Lower lobe of right lung (tissue), 2 donors: ENCODE measurements at regions not wholly inside any gene's neighbourhood (a gene's known extent, or its start where the extent isn't known, plus 50 kb on each side); places are given as distances from the start of the nearest gene placed in this dataset.

Experiments
- ATAC-seq, 2 donors: fragments of 200-7000 bp; cut with Tn5 transposase; one replicate each; pipeline ENCODE4 v1.9.1; 2020 to 2022; ENCODE audit warnings: mild to moderate bottlenecking in 2 of 2, moderate library complexity in 2 of 2
- DNase-seq: peaks from one replicate; pipeline ENCODE4 v3.0.0-alpha.2; 2020
- H3K27ac ChIP-seq: fragments of 200-600 bp; one replicate; pipeline ENCODE4 v1.8.0; 2022
- H3K27me3 ChIP-seq: fragments of 200-600 bp; one replicate; pipeline ENCODE4 v1.8.0; 2022; ENCODE audit warnings: low read depth
- H3K36me3 ChIP-seq: fragments of 200-600 bp; one replicate; pipeline ENCODE4 v1.8.0; 2022; ENCODE audit warnings: mild to moderate bottlenecking
- H3K4me1 ChIP-seq: fragments of 200-600 bp; one replicate; pipeline ENCODE4 v1.8.0; 2022
- H3K4me3 ChIP-seq: fragments of 200-600 bp; one replicate; pipeline ENCODE4 v1.8.0; 2022; ENCODE audit warnings: mild to moderate bottlenecking
- H3K9me3 ChIP-seq: fragments of 200-600 bp; one replicate; pipeline ENCODE4 v1.8.0; 2022
- CTCF ChIP-seq: fragments of 200-600 bp; IDR thresholded peaks from one replicate; pipeline ENCODE4 v1.8.0; 2022; ENCODE audit warnings: antibody characterized with exemption, mild to moderate bottlenecking
- intact Hi-C: fragments of 100-400 bp; cut with DNase I; formaldehyde crosslinking; loops from one replicate; pipeline ENCODE4 v1.11.0; 2022
- donor health status: DM: no; HTN: yes; CAD: no; lungs with severe emphysema.

- H3K27me3 ChIP-seq: no peaks in the 10 kb centered on the region
- DNase-seq (no peak), ATAC-seq (no peak)
- intact Hi-C loops: no loop called here
- H3K9me3 ChIP-seq: no peaks in the 10 kb centered on the region
- TF ChIP-seq CTCF: no peak
- H3K4me3 ChIP-seq: no peak overlapping the region
- H3K27ac ChIP-seq: no peak overlapping the region
- no peaks in the 10 kb centered on the region for H3K36me3 ChIP-seq
- H3K4me1 ChIP-seq: no peaks in the 10 kb centered on the region
Observed at GRCh38 chr10:111885046-111885445, 298.5 kb downstream of the GPAM start.

GRCh38 chr10:111885919-111886318, 297.6 kb downstream of the GPAM start:
- Histone ChIP-seq H3K9me3 (no peaks in the 10 kb centered on the region), H3K27me3 (no peaks in the 10 kb centered on the region), H3K36me3 (no peaks in the 10 kb centered on the region), H3K4me3 (no peak overlapping the region), H3K4me1 (no peaks in the 10 kb centered on the region), H3K27ac (no peak overlapping the region)
- TF ChIP-seq CTCF: no peak
- ATAC-seq (no peak), DNase-seq (no peak)
- intact Hi-C loops: no loop called here

GRCh38 chr10:111887266-111887665, 296.3 kb downstream of the GPAM start:
- TF ChIP-seq CTCF: no peak
- no peak overlapping the region for H3K27ac ChIP-seq
- H3K27me3 ChIP-seq: no peaks in the 10 kb centered on the region
- no peaks in the 10 kb centered on the region for H3K4me1 ChIP-seq
- intact Hi-C loops: no loop called here
- no peak for ATAC-seq
- H3K36me3 ChIP-seq: no peaks in the 10 kb centered on the region
- DNase-seq: no peak
- H3K9me3 ChIP-seq: no peaks in the 10 kb centered on the region
- no peak overlapping the region for H3K4me3 ChIP-seq

- Histone ChIP-seq H3K27ac (no peak overlapping the region), H3K4me3 (no peak overlapping the region), H3K9me3 (no peaks in the 10 kb centered on the region), H3K27me3 (no peaks in the 10 kb centered on the region), H3K36me3 (no peaks in the 10 kb centered on the region), H3K4me1 (no peaks in the 10 kb centered on the region)
- DNase-seq (no peak), ATAC-seq (no peak)
- TF ChIP-seq CTCF: no peak
- intact Hi-C loops: no loop called here
Observed at GRCh38 chr10:111890046-111890445, 293.5 kb downstream of the GPAM start.

- no peak for ATAC-seq
Observed at GRCh38 chr10:111916011-111916410, 267.6 kb downstream of the GPAM start.

More at GRCh38 chr10:111916011-111916410, 267.6 kb downstream of the GPAM start:
- no peak overlapping the region for H3K4me3 ChIP-seq
- H3K4me1 ChIP-seq: no peaks in the 10 kb centered on the region
- DNase-seq: no peak
- no peak for TF ChIP-seq CTCF
- intact Hi-C loops: no loop called here
- H3K36me3 ChIP-seq: no peaks in the 10 kb centered on the region
- H3K27ac ChIP-seq: no peak overlapping the region
- no peaks in the 10 kb centered on the region for H3K9me3 ChIP-seq
- no peaks in the 10 kb centered on the region for H3K27me3 ChIP-seq
